GM23338 (cell line): ENCODE measurements at regions not wholly inside any gene's neighbourhood (a gene's known extent, or its start where the extent isn't known, plus 50 kb on each side); places are given as distances from the start of the nearest gene placed in this dataset.

Experiments
- ATAC-seq: fragments of 200-7000 bp; cut with Tn5 transposase; 3 replicates; pipeline ENCODE4 v1.9.1; 2020
- DNase-seq: peaks from one replicate; pipeline ENCODE4 v3.0.0-alpha.2; 2015; ENCODE audit warnings: low spot score
- H2AFZ ChIP-seq: fragments of 200-600 bp; sonication (generic); 2 replicates; pipeline ENCODE4 v1.8.0; 2016; ENCODE audit warnings: antibody characterized with exemption, mild to moderate bottlenecking, moderate library complexity
- H3F3A ChIP-seq: fragments of 200-600 bp; sonication (generic); replicated peaks from 2 replicates; pipeline ENCODE4 v1.8.0; 2017; ENCODE audit warnings: antibody characterized with exemption, mixed run types, low read depth
- H3K27ac ChIP-seq: fragments of 200-600 bp; sonication (generic); 2 replicates; pipeline ENCODE4 v1.6.1; 2016; ENCODE audit warnings: low read depth
- H3K27me3 ChIP-seq: fragments of 200-600 bp; sonication (generic); 2 replicates; pipeline ENCODE4 v1.8.0; 2016; ENCODE audit warnings: mild to moderate bottlenecking, mixed run types, moderate library complexity; ENCODE audit not compliant: insufficient read depth
- H3K36me3 ChIP-seq: fragments of 200-600 bp; sonication (generic); 2 replicates; pipeline ENCODE4 v1.8.0; 2016; ENCODE audit warnings: mild to moderate bottlenecking; ENCODE audit not compliant: insufficient read depth
- H3K4me1 ChIP-seq: fragments of 200-600 bp; sonication (generic); 2 replicates; pipeline ENCODE4 v1.8.0; 2016; ENCODE audit warnings: mild to moderate bottlenecking, moderate library complexity; ENCODE audit not compliant: insufficient read depth
- H3K4me2 ChIP-seq: fragments of 200-600 bp; sonication (generic); 2 replicates; pipeline ENCODE4 v1.7.1; 2017; ENCODE audit warnings: mixed run types
- H3K4me3 ChIP-seq: fragments of 200-600 bp; sonication (generic); 2 replicates; pipeline ENCODE4 v1.6.1; 2016; ENCODE audit warnings: mixed run types
- H3K79me2 ChIP-seq: fragments of 200-600 bp; sonication (generic); replicated peaks from 2 replicates; pipeline ENCODE4 v1.8.0; 2017; ENCODE audit warnings: mild to moderate bottlenecking; ENCODE audit not compliant: insufficient read depth
- H3K9me2 ChIP-seq: fragments of 200-600 bp; sonication (generic); 2 replicates; pipeline ENCODE4 v1.8.0; 2017; ENCODE audit not compliant: insufficient read depth
- H4K20me1 ChIP-seq: fragments of 200-600 bp; sonication (generic); replicated peaks from 2 replicates; pipeline ENCODE4 v1.8.0; 2017; ENCODE audit warnings: mild to moderate bottlenecking; ENCODE audit not compliant: insufficient read depth
- H3K27ac Mint-ChIP-seq: 2 replicates; pipeline ENCODE4 v1.8.0; 2020; ENCODE audit warnings: inconsistent platforms, mild to moderate bottlenecking, moderate library complexity, mixed read lengths
- H3K27me3 Mint-ChIP-seq: 3 replicates; pipeline ENCODE4 v1.8.0; 2022; ENCODE audit warnings: low read depth, mild to moderate bottlenecking, moderate library complexity, mixed read lengths, inconsistent platforms; ENCODE audit not compliant: insufficient read depth, poor library complexity
- H3K36me3 Mint-ChIP-seq: 3 replicates; pipeline ENCODE4 v1.8.0; 2021; ENCODE audit warnings: low read depth, mild to moderate bottlenecking, inconsistent platforms, moderate library complexity, mixed read lengths
- H3K4me1 Mint-ChIP-seq: 3 replicates; pipeline ENCODE4 v1.8.0; 2020; ENCODE audit warnings: mild to moderate bottlenecking, inconsistent platforms, mixed read lengths
- H3K4me3 Mint-ChIP-seq: 3 replicates; pipeline ENCODE4 v1.8.0; 2021; ENCODE audit warnings: moderate library complexity, mild to moderate bottlenecking, inconsistent platforms, mixed read lengths
- H3K9me3 Mint-ChIP-seq: 3 replicates; pipeline ENCODE4 v1.8.0; 2020; ENCODE audit warnings: moderate library complexity, mild to moderate bottlenecking, inconsistent platforms, mixed read lengths
- CREB1 ChIP-seq: fragments of 250-450 bp; sonication (Bioruptor Pico); IDR thresholded peaks from 2 replicates; pipeline ENCODE4 v1.5.0; 2020; ENCODE audit warnings: low read depth, mild to moderate bottlenecking, moderate library complexity
- EZH2 ChIP-seq: fragments of 200-600 bp; sonication (generic); IDR thresholded peaks from one replicate; pipeline ENCODE4 v1.8.0; 2017; ENCODE audit warnings: antibody characterized with exemption, mild to moderate bottlenecking, low read depth; ENCODE audit not compliant: unreplicated experiment
- EZH2phosphoT487 ChIP-seq: fragments of 200-600 bp; sonication (generic); IDR thresholded peaks from one replicate; pipeline ENCODE4 v1.8.1; 2018; ENCODE audit warnings: antibody characterized with exemption; ENCODE audit not compliant: unreplicated experiment
- JUNB ChIP-seq: IDR thresholded peaks from one replicate; pipeline ENCODE4 v1.6.1; 2016; ENCODE audit warnings: antibody characterized with exemption; ENCODE audit not compliant: unreplicated experiment
- NANOG ChIP-seq: IDR thresholded peaks from 2 replicates; pipeline ENCODE4 v1.6.1; 2016; ENCODE audit warnings: antibody characterized with exemption, borderline replicate concordance
- POLR2AphosphoS5 ChIP-seq: IDR thresholded peaks from 2 replicates; pipeline ENCODE4 v1.6.1; 2016; ENCODE audit warnings: antibody characterized with exemption, low read depth
- STAT1 ChIP-seq: IDR thresholded peaks from one replicate; pipeline ENCODE4 v1.6.1; 2016; ENCODE audit warnings: antibody characterized with exemption; ENCODE audit not compliant: unreplicated experiment
- ZNF114 ChIP-seq: fragments of 250-450 bp; sonication (Bioruptor Pico); IDR thresholded peaks from 2 replicates; pipeline ENCODE4 v1.5.0; 2020; ENCODE audit warnings: mild to moderate bottlenecking, moderate library complexity
- ZNF331 ChIP-seq: fragments of 250-450 bp; sonication (Bioruptor Pico); IDR thresholded peaks from 2 replicates; pipeline ENCODE4 v1.5.0; 2020; ENCODE audit warnings: low read depth, mild to moderate bottlenecking, moderate library complexity
- TF ChIP-seq, protein P1 (sequence below): IDR thresholded peaks from one replicate; pipeline ENCODE4 v1.6.1; 2018; ENCODE audit warnings: antibody characterized with exemption; ENCODE audit not compliant: unreplicated experiment
- TF ChIP-seq, protein P2 (sequence below): fragments of 250-450 bp; sonication (Bioruptor Pico); IDR thresholded peaks from 2 replicates; pipeline ENCODE4 v1.5.0; 2020; ENCODE audit warnings: mild to moderate bottlenecking, moderate library complexity
- TF ChIP-seq, protein P3 (sequence below): IDR thresholded peaks from 2 replicates; pipeline ENCODE4 v1.6.1; 2016; ENCODE audit warnings: antibody characterized with exemption
- TF ChIP-seq, protein P4 (sequence below), 2 experiments: fragments of 200-600 bp in 1 of 2; sonication (generic) in 1 of 2; conservative IDR thresholded peaks; 2 replicates each; pipeline versions ENCODE4 v1.5.1 to v1.6.1; 2016 to 2017; ENCODE audit warnings: antibody characterized with exemption in 2 of 2, low read depth in 2 of 2, mild to moderate bottlenecking in 2 of 2, moderate library complexity in 1 of 2

DNA sequence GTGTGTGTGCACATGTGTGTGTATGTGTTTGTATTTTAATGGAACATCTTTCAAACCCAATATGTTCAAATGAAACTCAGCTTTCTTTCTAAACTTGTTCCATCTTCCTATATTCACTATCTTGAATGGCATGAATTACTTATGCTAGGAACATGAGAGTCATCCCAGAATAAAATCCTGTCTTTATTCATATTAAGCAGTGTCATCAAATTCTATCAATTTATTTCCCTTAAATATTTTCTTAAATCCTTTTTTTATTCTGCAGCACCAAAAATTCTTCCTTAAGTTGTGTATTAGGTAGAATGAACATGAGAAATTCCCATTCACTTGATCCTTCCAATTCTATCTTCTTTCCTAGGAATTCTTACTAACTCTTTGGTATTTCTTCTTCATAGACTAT is 146.6 kb upstream of the PCDH15 start:
- Mint-ChIP-seq H3K27ac (no peak overlapping the region), H3K27me3 (no peaks in the 10 kb centered on the region), H3K4me3 (no peak overlapping the region), H3K9me3 (no peaks in the 10 kb centered on the region; the same call in 1 of the 3 replicates), H3K36me3 (no peaks in the 10 kb centered on the region), H3K4me1 (no peaks in the 10 kb centered on the region)
- Histone ChIP-seq H3K27me3 (no peaks in the 10 kb centered on the region), H3K27ac (no peak overlapping the region), H3K4me2 (no peak overlapping the region), H4K20me1 (no peaks in the 10 kb centered on the region), H3K36me3 (no peaks in the 10 kb centered on the region), H3K79me2 (no peaks in the 10 kb centered on the region), H3K9me2 (0 out of 2 replicates have a peak, but pooled peaks cover 7% of the 10 kb centered on the region), H3F3A (no peaks in the 10 kb centered on the region), H3K4me3 (no peak overlapping the region), H2AFZ (no peak overlapping the region), H3K4me1 (no peaks in the 10 kb centered on the region)
- ATAC-seq = no peak
- no peak for TF ChIP-seq JUNB
- TF ChIP-seq ZNF331 = no peak
- no peak for TF ChIP-seq POLR2AphosphoS5
- TF ChIP-seq EZH2 = no peak
- TF ChIP-seq, protein P1, sequence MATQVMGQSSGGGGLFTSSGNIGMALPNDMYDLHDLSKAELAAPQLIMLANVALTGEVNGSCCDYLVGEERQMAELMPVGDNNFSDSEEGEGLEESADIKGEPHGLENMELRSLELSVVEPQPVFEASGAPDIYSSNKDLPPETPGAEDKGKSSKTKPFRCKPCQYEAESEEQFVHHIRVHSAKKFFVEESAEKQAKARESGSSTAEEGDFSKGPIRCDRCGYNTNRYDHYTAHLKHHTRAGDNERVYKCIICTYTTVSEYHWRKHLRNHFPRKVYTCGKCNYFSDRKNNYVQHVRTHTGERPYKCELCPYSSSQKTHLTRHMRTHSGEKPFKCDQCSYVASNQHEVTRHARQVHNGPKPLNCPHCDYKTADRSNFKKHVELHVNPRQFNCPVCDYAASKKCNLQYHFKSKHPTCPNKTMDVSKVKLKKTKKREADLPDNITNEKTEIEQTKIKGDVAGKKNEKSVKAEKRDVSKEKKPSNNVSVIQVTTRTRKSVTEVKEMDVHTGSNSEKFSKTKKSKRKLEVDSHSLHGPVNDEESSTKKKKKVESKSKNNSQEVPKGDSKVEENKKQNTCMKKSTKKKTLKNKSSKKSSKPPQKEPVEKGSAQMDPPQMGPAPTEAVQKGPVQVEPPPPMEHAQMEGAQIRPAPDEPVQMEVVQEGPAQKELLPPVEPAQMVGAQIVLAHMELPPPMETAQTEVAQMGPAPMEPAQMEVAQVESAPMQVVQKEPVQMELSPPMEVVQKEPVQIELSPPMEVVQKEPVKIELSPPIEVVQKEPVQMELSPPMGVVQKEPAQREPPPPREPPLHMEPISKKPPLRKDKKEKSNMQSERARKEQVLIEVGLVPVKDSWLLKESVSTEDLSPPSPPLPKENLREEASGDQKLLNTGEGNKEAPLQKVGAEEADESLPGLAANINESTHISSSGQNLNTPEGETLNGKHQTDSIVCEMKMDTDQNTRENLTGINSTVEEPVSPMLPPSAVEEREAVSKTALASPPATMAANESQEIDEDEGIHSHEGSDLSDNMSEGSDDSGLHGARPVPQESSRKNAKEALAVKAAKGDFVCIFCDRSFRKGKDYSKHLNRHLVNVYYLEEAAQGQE = no peak
- TF ChIP-seq ZNF114 = no peak
- no peak for TF ChIP-seq NANOG
- TF ChIP-seq, protein P2, sequence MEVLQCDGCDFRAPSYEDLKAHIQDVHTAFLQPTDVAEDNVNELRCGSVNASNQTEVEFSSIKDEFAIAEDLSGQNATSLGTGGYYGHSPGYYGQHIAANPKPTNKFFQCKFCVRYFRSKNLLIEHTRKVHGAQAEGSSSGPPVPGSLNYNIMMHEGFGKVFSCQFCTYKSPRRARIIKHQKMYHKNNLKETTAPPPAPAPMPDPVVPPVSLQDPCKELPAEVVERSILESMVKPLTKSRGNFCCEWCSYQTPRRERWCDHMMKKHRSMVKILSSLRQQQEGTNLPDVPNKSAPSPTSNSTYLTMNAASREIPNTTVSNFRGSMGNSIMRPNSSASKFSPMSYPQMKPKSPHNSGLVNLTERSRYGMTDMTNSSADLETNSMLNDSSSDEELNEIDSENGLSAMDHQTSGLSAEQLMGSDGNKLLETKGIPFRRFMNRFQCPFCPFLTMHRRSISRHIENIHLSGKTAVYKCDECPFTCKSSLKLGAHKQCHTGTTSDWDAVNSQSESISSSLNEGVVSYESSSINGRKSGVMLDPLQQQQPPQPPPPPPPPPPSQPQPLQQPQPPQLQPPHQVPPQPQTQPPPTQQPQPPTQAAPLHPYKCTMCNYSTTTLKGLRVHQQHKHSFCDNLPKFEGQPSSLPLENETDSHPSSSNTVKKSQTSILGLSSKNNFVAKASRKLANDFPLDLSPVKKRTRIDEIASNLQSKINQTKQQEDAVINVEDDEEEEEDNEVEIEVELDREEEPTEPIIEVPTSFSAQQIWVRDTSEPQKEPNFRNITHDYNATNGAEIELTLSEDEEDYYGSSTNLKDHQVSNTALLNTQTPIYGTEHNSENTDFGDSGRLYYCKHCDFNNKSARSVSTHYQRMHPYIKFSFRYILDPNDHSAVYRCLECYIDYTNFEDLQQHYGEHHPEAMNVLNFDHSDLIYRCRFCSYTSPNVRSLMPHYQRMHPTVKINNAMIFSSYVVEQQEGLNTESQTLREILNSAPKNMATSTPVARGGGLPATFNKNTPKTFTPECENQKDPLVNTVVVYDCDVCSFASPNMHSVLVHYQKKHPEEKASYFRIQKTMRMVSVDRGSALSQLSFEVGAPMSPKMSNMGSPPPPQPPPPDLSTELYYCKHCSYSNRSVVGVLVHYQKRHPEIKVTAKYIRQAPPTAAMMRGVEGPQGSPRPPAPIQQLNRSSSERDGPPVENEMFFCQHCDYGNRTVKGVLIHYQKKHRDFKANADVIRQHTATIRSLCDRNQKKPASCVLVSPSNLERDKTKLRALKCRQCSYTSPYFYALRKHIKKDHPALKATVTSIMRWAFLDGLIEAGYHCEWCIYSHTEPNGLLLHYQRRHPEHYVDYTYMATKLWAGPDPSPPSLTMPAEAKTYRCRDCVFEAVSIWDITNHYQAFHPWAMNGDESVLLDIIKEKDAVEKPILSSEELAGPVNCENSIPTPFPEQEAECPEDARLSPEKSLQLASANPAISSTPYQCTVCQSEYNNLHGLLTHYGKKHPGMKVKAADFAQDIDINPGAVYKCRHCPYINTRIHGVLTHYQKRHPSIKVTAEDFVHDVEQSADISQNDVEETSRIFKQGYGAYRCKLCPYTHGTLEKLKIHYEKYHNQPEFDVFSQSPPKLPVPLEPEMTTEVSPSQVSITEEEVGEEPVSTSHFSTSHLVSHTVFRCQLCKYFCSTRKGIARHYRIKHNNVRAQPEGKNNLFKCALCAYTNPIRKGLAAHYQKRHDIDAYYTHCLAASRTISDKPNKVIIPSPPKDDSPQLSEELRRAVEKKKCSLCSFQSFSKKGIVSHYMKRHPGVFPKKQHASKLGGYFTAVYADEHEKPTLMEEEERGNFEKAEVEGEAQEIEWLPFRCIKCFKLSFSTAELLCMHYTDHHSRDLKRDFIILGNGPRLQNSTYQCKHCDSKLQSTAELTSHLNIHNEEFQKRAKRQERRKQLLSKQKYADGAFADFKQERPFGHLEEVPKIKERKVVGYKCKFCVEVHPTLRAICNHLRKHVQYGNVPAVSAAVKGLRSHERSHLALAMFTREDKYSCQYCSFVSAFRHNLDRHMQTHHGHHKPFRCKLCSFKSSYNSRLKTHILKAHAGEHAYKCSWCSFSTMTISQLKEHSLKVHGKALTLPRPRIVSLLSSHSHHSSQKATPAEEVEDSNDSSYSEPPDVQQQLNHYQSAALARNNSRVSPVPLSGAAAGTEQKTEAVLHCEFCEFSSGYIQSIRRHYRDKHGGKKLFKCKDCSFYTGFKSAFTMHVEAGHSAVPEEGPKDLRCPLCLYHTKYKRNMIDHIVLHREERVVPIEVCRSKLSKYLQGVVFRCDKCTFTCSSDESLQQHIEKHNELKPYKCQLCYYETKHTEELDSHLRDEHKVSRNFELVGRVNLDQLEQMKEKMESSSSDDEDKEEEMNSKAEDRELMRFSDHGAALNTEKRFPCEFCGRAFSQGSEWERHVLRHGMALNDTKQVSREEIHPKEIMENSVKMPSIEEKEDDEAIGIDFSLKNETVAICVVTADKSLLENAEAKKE (CRISPR knock-in tag) = no peak
- TF ChIP-seq, protein P3, sequence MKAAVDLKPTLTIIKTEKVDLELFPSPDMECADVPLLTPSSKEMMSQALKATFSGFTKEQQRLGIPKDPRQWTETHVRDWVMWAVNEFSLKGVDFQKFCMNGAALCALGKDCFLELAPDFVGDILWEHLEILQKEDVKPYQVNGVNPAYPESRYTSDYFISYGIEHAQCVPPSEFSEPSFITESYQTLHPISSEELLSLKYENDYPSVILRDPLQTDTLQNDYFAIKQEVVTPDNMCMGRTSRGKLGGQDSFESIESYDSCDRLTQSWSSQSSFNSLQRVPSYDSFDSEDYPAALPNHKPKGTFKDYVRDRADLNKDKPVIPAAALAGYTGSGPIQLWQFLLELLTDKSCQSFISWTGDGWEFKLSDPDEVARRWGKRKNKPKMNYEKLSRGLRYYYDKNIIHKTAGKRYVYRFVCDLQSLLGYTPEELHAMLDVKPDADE = no peak
- TF ChIP-seq EZH2phosphoT487 = no peak
- TF ChIP-seq, protein P4, sequence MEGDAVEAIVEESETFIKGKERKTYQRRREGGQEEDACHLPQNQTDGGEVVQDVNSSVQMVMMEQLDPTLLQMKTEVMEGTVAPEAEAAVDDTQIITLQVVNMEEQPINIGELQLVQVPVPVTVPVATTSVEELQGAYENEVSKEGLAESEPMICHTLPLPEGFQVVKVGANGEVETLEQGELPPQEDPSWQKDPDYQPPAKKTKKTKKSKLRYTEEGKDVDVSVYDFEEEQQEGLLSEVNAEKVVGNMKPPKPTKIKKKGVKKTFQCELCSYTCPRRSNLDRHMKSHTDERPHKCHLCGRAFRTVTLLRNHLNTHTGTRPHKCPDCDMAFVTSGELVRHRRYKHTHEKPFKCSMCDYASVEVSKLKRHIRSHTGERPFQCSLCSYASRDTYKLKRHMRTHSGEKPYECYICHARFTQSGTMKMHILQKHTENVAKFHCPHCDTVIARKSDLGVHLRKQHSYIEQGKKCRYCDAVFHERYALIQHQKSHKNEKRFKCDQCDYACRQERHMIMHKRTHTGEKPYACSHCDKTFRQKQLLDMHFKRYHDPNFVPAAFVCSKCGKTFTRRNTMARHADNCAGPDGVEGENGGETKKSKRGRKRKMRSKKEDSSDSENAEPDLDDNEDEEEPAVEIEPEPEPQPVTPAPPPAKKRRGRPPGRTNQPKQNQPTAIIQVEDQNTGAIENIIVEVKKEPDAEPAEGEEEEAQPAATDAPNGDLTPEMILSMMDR (conservative IDR thresholded peaks at IDR 0.05; ENCODE audit: low read depth in 2 of 2) = no peak
- no peak for TF ChIP-seq CREB1
- TF ChIP-seq STAT1 = no peak
- no peak for DNase-seq
